H1 (cell line): ENCODE measurements at regions not wholly inside any gene's neighbourhood (a gene's known extent, or its start where the extent isn't known, plus 50 kb on each side); places are given as distances from the start of the nearest gene placed in this dataset.

Source experiments
- CTCF ChIA-PET: fragments of 300-600 bp; sonication (Branson Sonifier 250); formaldehyde crosslinking; loops from one replicate; lab custom pipeline; 2021; ENCODE audit not compliant: partially characterized antibody; lab: Charles Lee
- POLR2A ChIA-PET: fragments of 300-600 bp; sonication (Branson Sonifier 250); formaldehyde crosslinking; loops from one replicate; lab custom pipeline; 2021; ENCODE audit warnings: inconsistent platforms; ENCODE audit not compliant: partially characterized antibody; lab: Charles Lee
- DNase-seq, 2 experiments: peaks; one replicate each; pipeline versions ENCODE4 v3.0.0 to v3.0.0-alpha.2; 2010 to 2022; ENCODE audit warnings: low spot score in 2 of 2, low read depth in 1 of 2, mixed read lengths in 1 of 2
- FAIRE-seq: peaks from 2 replicates; lab custom pipeline; 2011; peaks lifted over from hg19 to GRCh38; lab: Jason Lieb, UNC
- H2AFZ ChIP-seq: 2 replicates; pipeline ENCODE4 v1.8.1; 2012; ENCODE audit warnings: low read length, inconsistent platforms
- H2AK5ac ChIP-seq: 2 replicates; pipeline ENCODE4 v1.6.1; 2013; ENCODE audit warnings: low read depth, low read length
- H2BK120ac ChIP-seq: replicated peaks from 2 replicates; pipeline ENCODE3; 2013; ENCODE audit warnings: low read depth, low read length, inconsistent platforms
- H2BK12ac ChIP-seq: 2 replicates; pipeline ENCODE4 v1.6.1; 2013; ENCODE audit warnings: low read depth, low read length
- H2BK15ac ChIP-seq: 2 replicates; pipeline ENCODE4 v1.6.1; 2013; ENCODE audit warnings: low read length
- H2BK20ac ChIP-seq: 2 replicates; pipeline ENCODE4 v1.6.1; 2013; ENCODE audit warnings: low read length
- H2BK5ac ChIP-seq: 2 replicates; pipeline ENCODE4 v1.6.1; 2013; ENCODE audit warnings: low read depth, low read length
- H3K14ac ChIP-seq: 2 replicates; pipeline ENCODE4 v1.6.1; 2013; ENCODE audit warnings: inconsistent platforms; ENCODE audit not compliant: insufficient read length
- H3K18ac ChIP-seq: 2 replicates; pipeline ENCODE4 v1.6.1; 2013; ENCODE audit warnings: low read length; ENCODE audit errors: extremely low read depth
- H3K23ac ChIP-seq: 2 replicates; pipeline ENCODE4 v1.6.1; 2013; ENCODE audit warnings: inconsistent platforms; ENCODE audit not compliant: insufficient read length
- H3K23me2 ChIP-seq: 2 replicates; pipeline ENCODE4 v1.6.1; 2013; ENCODE audit warnings: low read depth, low read length
- H3K27ac ChIP-seq: 2 replicates; pipeline ENCODE4 v1.6.1; 2011; ENCODE audit warnings: low read depth, low read length, inconsistent platforms
- H3K27me3 ChIP-seq, 4 experiments: replicated peaks in 1 of 4; 1 replicate in 1 of 4; 2 replicates in 3 of 4; pipeline versions ENCODE4 v1.6.1 to v1.8.1; 2011 to 2013; ENCODE audit warnings: low read length in 3 of 4, mild to moderate bottlenecking in 3 of 4, inconsistent platforms in 2 of 4, mixed read lengths in 2 of 4, moderate library complexity in 1 of 4; ENCODE audit not compliant: control insufficient read depth in 3 of 4, insufficient read depth in 3 of 4; ENCODE audit errors: extremely low read depth in 1 of 4
- H3K36me3 ChIP-seq, 4 experiments: 2 replicates each; pipeline versions ENCODE4 v1.6.1 to v1.8.1; 2011 to 2013; ENCODE audit warnings: mild to moderate bottlenecking in 4 of 4, low read length in 3 of 4, moderate library complexity in 2 of 4, control low read depth in 1 of 4, inconsistent platforms in 1 of 4; ENCODE audit not compliant: insufficient read depth in 4 of 4, control insufficient read depth in 2 of 4
- H3K4ac ChIP-seq: replicated peaks from 2 replicates; pipeline ENCODE3; 2013; ENCODE audit warnings: low read length, low read depth, mixed read lengths, inconsistent platforms; ENCODE audit not compliant: insufficient read length
- H3K4me1 ChIP-seq, 4 experiments: replicated peaks in 1 of 4; 1 replicate in 1 of 4; 2 replicates in 3 of 4; pipeline versions ENCODE4 v1.6.1 to v1.8.1; 2011 to 2013; ENCODE audit warnings: low read length in 3 of 4, inconsistent platforms in 2 of 4, mixed read lengths in 1 of 4; ENCODE audit not compliant: insufficient read depth in 4 of 4, control insufficient read depth in 3 of 4
- H3K4me2 ChIP-seq, 2 experiments: 2 replicates each; pipeline versions ENCODE4 v1.6.1 to v1.8.1; 2011 to 2013; ENCODE audit warnings: low read depth in 2 of 2, low read length in 2 of 2, control low read depth in 1 of 2, inconsistent platforms in 1 of 2, mild to moderate bottlenecking in 1 of 2; ENCODE audit not compliant: insufficient read depth in 1 of 2
- H3K4me3 ChIP-seq, 4 experiments: fragments of 200-600, 300-600 bp in 1 of 4; sonication (generic), shearing (Covaris generic), sonication (Bioruptor Twin) in 1 of 4; 2 replicates each; pipeline versions ENCODE4 v1.5.1 to v1.8.1; 2011 to 2016; ENCODE audit warnings: low read length in 4 of 4, low read depth in 3 of 4, control low read depth in 2 of 4, inconsistent platforms in 2 of 4, mild to moderate bottlenecking in 2 of 4, mixed read lengths in 1 of 4, moderate library complexity in 1 of 4; ENCODE audit not compliant: insufficient read depth in 2 of 4; ENCODE audit errors: extremely low read depth in 1 of 4
- H3K56ac ChIP-seq: replicated peaks from 2 replicates; pipeline ENCODE3; 2013; ENCODE audit warnings: low read depth, mild to moderate bottlenecking, mixed read lengths, low read length, inconsistent platforms; ENCODE audit not compliant: insufficient read length
- H3K79me1 ChIP-seq: 2 replicates; pipeline ENCODE4 v1.6.1; 2013; ENCODE audit warnings: low read depth, low read length, control low read depth
- H3K79me2 ChIP-seq, 2 experiments: 2 replicates each; pipeline versions ENCODE4 v1.6.1 to v1.8.1; 2012 to 2013; ENCODE audit warnings: low read length in 2 of 2, mild to moderate bottlenecking in 2 of 2, inconsistent platforms in 1 of 2; ENCODE audit not compliant: insufficient read depth in 2 of 2, control insufficient read depth in 1 of 2
- H3K9ac ChIP-seq, 4 experiments: replicated peaks in 1 of 4; 1 replicate in 1 of 4; 2 replicates in 3 of 4; pipeline versions ENCODE4 v1.6.1 to v1.8.1; 2011 to 2013; ENCODE audit warnings: low read depth in 3 of 4, low read length in 3 of 4, control low read depth in 2 of 4, mild to moderate bottlenecking in 2 of 4, moderate library complexity in 2 of 4, inconsistent platforms in 1 of 4; ENCODE audit errors: extremely low read depth in 1 of 4
- H3K9me3 ChIP-seq, 2 experiments: 2 replicates each; pipeline versions ENCODE4 v1.6.1 to v1.8.1; 2012 to 2013; ENCODE audit warnings: mild to moderate bottlenecking in 2 of 2, moderate library complexity in 2 of 2, control low read depth in 1 of 2, inconsistent platforms in 1 of 2, low read depth in 1 of 2, low read length in 1 of 2, mixed read lengths in 1 of 2; ENCODE audit not compliant: insufficient read depth in 2 of 2
- H4K20me1 ChIP-seq, 2 experiments: replicated peaks in 1 of 2; 2 replicates each; pipeline versions ENCODE3 to v1.8.1; 2011 to 2013; ENCODE audit warnings: inconsistent platforms in 2 of 2, low read length in 2 of 2, mild to moderate bottlenecking in 1 of 2; ENCODE audit not compliant: insufficient read depth in 2 of 2, control insufficient read depth in 1 of 2
- H4K5ac ChIP-seq: 2 replicates; pipeline ENCODE4 v1.6.1; 2013; ENCODE audit warnings: low read length, low read depth, mixed read lengths, inconsistent platforms; ENCODE audit not compliant: insufficient read length
- H4K8ac ChIP-seq: 2 replicates; pipeline ENCODE4 v1.8.0; 2013; ENCODE audit warnings: mild to moderate bottlenecking, moderate library complexity, low read length, inconsistent platforms; ENCODE audit not compliant: insufficient read depth; ENCODE audit errors: extremely low read depth
- H4K91ac ChIP-seq: replicated peaks from 2 replicates; pipeline ENCODE3; 2013; ENCODE audit warnings: low read length, mixed read lengths, inconsistent platforms; ENCODE audit not compliant: insufficient read length
- ASH2L ChIP-seq: fragments of 200-600, 300-600 bp; sonication (generic); IDR thresholded peaks from one replicate; pipeline ENCODE4 v1.7.1; 2017; ENCODE audit warnings: low read length
- EGR1 ChIP-seq: IDR thresholded peaks from 2 replicates; pipeline ENCODE4 v1.6.1; 2011; ENCODE audit warnings: low read depth, low read length, borderline replicate concordance
- NRF1 ChIP-seq: IDR thresholded peaks from 2 replicates; pipeline ENCODE4 v1.6.1; 2011; ENCODE audit warnings: mild to moderate bottlenecking, low read depth, low read length, improper control_type of control experiment
- RAD21 ChIP-seq, 2 experiments: IDR thresholded peaks in 1 of 2; conservative IDR thresholded peaks in 1 of 2; 2 replicates each; pipeline ENCODE4 v1.6.1; 2011; ENCODE audit warnings: low read depth in 2 of 2, low read length in 2 of 2, improper control_type of control experiment in 1 of 2, inconsistent platforms in 1 of 2, mild to moderate bottlenecking in 1 of 2, moderate library complexity in 1 of 2
- RBBP5 ChIP-seq: IDR thresholded peaks from 2 replicates; pipeline ENCODE4 v1.7.1; 2012; ENCODE audit warnings: low read depth, mild to moderate bottlenecking, inconsistent platforms, low read length, moderate library complexity, borderline replicate concordance
- SIX5 ChIP-seq: IDR thresholded peaks from 2 replicates; pipeline ENCODE4 v1.6.1; 2011; ENCODE audit warnings: mild to moderate bottlenecking, low read depth, low read length
- SP1 ChIP-seq: IDR thresholded peaks from 2 replicates; pipeline ENCODE4 v1.6.1; 2011; ENCODE audit warnings: low read depth, low read length
- SP4 ChIP-seq: IDR thresholded peaks from 2 replicates; pipeline ENCODE4 v1.6.1; 2012; ENCODE audit warnings: low read length, inconsistent platforms
- TBP ChIP-seq: IDR thresholded peaks from 2 replicates; pipeline ENCODE4 v1.6.1; 2011; ENCODE audit warnings: low read depth, low read length, improper control_type of control experiment
- WGBS, 2 experiments: shearing (Covaris generic) in 1 of 2; methylation state at CpG; one replicate each; pipeline versions ENCODE4 v1.1.6 to v1.1.7; 2013 to 2015; ENCODE audit warnings: low lambda C conversion rate in 2 of 2, mixed read lengths in 2 of 2, inconsistent platforms in 1 of 2, low coverage in 1 of 2, missing lambda C conversion rate in 1 of 2; ENCODE audit not compliant: insufficient replicate concordance in 2 of 2, insufficient coverage in 1 of 2, insufficient read length in 1 of 2; ENCODE audit errors: extremely low coverage in 1 of 2, missing lambda C conversion rate in 1 of 2; 5-methylcytosine and 5-hydroxymethylcytosine counted together
- TF ChIP-seq, protein P1 (sequence below): IDR thresholded peaks from 2 replicates; pipeline ENCODE4 v1.6.1; 2011; ENCODE audit warnings: low read depth, mild to moderate bottlenecking, low read length; ENCODE audit not compliant: insufficient read depth

GRCh38 chr2:41828052-41828643, 219.7 kb upstream of the PKDCC start:
- no peaks in the 10 kb centered on the region for H3K79me1 ChIP-seq
- DNase-seq (no peak), FAIRE-seq (no peak)
- no peaks in the 10 kb centered on the region for H3K27me3 ChIP-seq
- no peak overlapping the region for H3K4me2 ChIP-seq
- H2AK5ac ChIP-seq: no peak overlapping the region
- 75% methylated on average over 1 of the region's 1 CpG; no CpG with 5 or more reads in 1 of the 2 experiments for WGBS, 2 experiments
- no peak overlapping the region for H2AFZ ChIP-seq
- no peak overlapping the region for H3K14ac ChIP-seq
- H3K4me3 ChIP-seq: no peak overlapping the region
- H3K4ac ChIP-seq: no peak overlapping the region
- no peak overlapping the region for H3K9ac ChIP-seq
- H2BK12ac ChIP-seq: no peak overlapping the region
- no peak overlapping the region for H3K18ac ChIP-seq
- POLR2A ChIA-PET: no interaction called here
- CTCF ChIA-PET: interaction anchor here (1.4 kb wide), 1 partner anchor 14 kb away, joined by 4 read pairs; no protein-coding TSS in a partner anchor
- H3K23ac ChIP-seq: no peak overlapping the region
- H3K23me2 ChIP-seq: no peaks in the 10 kb centered on the region; the same call in 1 of the 2 replicates
- H4K5ac ChIP-seq: no peak overlapping the region
- H3K56ac ChIP-seq: no peak overlapping the region
- H2BK120ac ChIP-seq: no peak overlapping the region
- no peaks in the 10 kb centered on the region for H3K9me3 ChIP-seq
- H2BK20ac ChIP-seq: no peak overlapping the region
- no peaks in the 10 kb centered on the region for H3K4me1 ChIP-seq
- TF ChIP-seq SIX5 (no peak), TBP (no peak), EGR1 (no peak), ASH2L (no peak), NRF1 (no peak), SP4 (no peak), SP1 (no peak), RAD21 (IDR thresholded peaks at IDR 0.05 in 1 of 2, conservative IDR thresholded peaks at IDR 0.05 in 1 of 2; ENCODE audit: low read depth in 2 of 2, low read length in 2 of 2) (no peak), RBBP5 (no peak)
- TF ChIP-seq, protein P1, sequence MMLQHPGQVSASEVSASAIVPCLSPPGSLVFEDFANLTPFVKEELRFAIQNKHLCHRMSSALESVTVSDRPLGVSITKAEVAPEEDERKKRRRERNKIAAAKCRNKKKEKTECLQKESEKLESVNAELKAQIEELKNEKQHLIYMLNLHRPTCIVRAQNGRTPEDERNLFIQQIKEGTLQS: no peak
- H4K20me1 ChIP-seq: no peaks in the 10 kb centered on the region
- no peaks in the 10 kb centered on the region for H3K36me3 ChIP-seq
- H2BK15ac ChIP-seq: no peak overlapping the region
- H4K8ac ChIP-seq: no peak overlapping the region
- no peak overlapping the region for H4K91ac ChIP-seq
- H3K79me2 ChIP-seq: no peaks in the 10 kb centered on the region
- H2BK5ac ChIP-seq: no peak overlapping the region
- H3K27ac ChIP-seq: no peak overlapping the region
